ENCODE measurements at regions not wholly inside any gene's neighbourhood (a gene's known extent, or its start where the extent isn't known, plus 50 kb on each side); places are given as distances from the start of the nearest gene placed in this dataset.

- Histone ChIP-seq H3K4me3 (ENCODE audit: low read depth, low read length, poor library complexity, severe bottlenecking) (no peak overlapping the region), H3K9me3 (ENCODE audit: low read depth, low read length, poor library complexity, severe bottlenecking) (no peaks in the 10 kb centered on the region), H3K27ac (ENCODE audit: low read depth, low read length, poor library complexity, severe bottlenecking) (no peak overlapping the region), H3K36me3 (ENCODE audit: insufficient read depth, low read length, poor library complexity, severe bottlenecking) (no peaks in the 10 kb centered on the region), H3K27me3 (replicated peaks; ENCODE audit: insufficient read depth, low read depth, low read length, poor library complexity) (peaks cover 4% of the 10 kb centered on the region), H3K4me1 (ENCODE audit: insufficient read depth, low read length, poor library complexity, severe bottlenecking) (no peaks in the 10 kb centered on the region)
- no TSS peak for BruUV-seq (replicated peaks)
- intact Hi-C loops (cut with micrococcal nuclease; ENCODE audit: unreplicated experiment) = no loop called here
- ChIA-PET POLR2A (ENCODE audit: low non-redundant PET) (no interaction called here), CTCF (no interaction called here)
- DNase-seq (ENCODE audit: low spot score) = no peak
- no peak for TF ChIP-seq EZH2 (IDR thresholded peaks at IDR 0.05; ENCODE audit: borderline replicate concordance, low read depth, low read length, poor library complexity, severe bottlenecking)
- TF ChIP-seq CTCF (conservative IDR thresholded peaks at IDR 0.05; ENCODE audit: low read depth, low read length) = no peak
These were observed 172.5 kb downstream of the MAIP1 start for GRCh38 chr2:200127848-200128247.

GRCh38 chr2:200128296-200128695 is 172.9 kb downstream of the MAIP1 start:
- ChIA-PET CTCF (no interaction called here), POLR2A (ENCODE audit: low non-redundant PET) (no interaction called here)
- intact Hi-C loops (cut with micrococcal nuclease; ENCODE audit: unreplicated experiment) = no loop called here
- DNase-seq (ENCODE audit: low spot score) = no peak
- Histone ChIP-seq H3K4me3 (ENCODE audit: low read depth, low read length, poor library complexity, severe bottlenecking) (no peak overlapping the region), H3K27me3 (replicated peaks; ENCODE audit: insufficient read depth, low read depth, low read length, poor library complexity) (peaks cover 4% of the 10 kb centered on the region), H3K4me1 (ENCODE audit: insufficient read depth, low read length, poor library complexity, severe bottlenecking) (no peaks in the 10 kb centered on the region), H3K9me3 (ENCODE audit: low read depth, low read length, poor library complexity, severe bottlenecking) (no peaks in the 10 kb centered on the region), H3K27ac (ENCODE audit: low read depth, low read length, poor library complexity, severe bottlenecking) (no peak overlapping the region), H3K36me3 (ENCODE audit: insufficient read depth, low read length, poor library complexity, severe bottlenecking) (no peaks in the 10 kb centered on the region)
- TF ChIP-seq CTCF (conservative IDR thresholded peaks at IDR 0.05; ENCODE audit: low read depth, low read length) (no peak), EZH2 (IDR thresholded peaks at IDR 0.05; ENCODE audit: borderline replicate concordance, low read depth, low read length, poor library complexity, severe bottlenecking) (no peak)
- no TSS peak for BruUV-seq (replicated peaks)

DNA sequence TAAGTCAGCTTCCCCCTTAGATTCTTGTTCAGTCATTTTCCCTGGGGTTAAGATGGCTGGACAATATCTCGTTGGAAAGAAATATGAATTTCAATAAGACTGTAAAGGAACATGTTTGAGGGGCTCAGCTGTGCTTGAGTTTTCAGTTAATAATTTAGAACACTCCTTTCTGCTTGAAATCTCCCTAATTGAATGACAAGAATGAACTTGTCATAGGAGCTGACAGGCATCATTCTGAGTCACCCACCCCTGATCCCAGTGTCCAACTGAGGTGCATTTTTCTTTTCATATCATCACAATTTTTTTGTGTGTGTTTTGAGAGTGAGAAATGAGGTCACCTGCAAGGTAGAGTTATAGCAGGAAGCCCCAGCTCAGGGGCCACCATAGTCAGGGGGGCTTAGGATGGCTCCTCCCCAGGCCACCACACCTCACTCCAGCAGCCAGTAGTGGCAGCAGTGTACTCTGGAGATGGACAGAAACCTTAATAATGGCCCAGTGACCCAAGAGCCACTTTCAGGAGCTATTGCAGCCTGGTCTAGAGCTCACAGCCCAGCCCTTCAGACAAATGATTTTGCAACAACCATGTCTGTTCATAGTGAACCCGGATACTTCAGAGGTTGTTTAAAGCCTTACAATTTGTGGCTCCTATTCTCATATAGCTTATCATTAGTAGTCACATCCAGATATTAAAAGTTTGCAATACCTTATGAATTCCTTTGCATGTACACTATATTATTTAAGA is 174.5 kb downstream of the MAIP1 start:
- Histone ChIP-seq H3K4me1 (ENCODE audit: insufficient read depth, low read length, poor library complexity, severe bottlenecking) (no peaks in the 10 kb centered on the region), H3K27ac (ENCODE audit: low read depth, low read length, poor library complexity, severe bottlenecking) (no peak overlapping the region), H3K27me3 (replicated peaks; ENCODE audit: insufficient read depth, low read depth, low read length, poor library complexity) (peaks cover 4% of the 10 kb centered on the region), H3K4me3 (ENCODE audit: low read depth, low read length, poor library complexity, severe bottlenecking) (no peak overlapping the region), H3K9me3 (ENCODE audit: low read depth, low read length, poor library complexity, severe bottlenecking) (no peaks in the 10 kb centered on the region), H3K36me3 (ENCODE audit: insufficient read depth, low read length, poor library complexity, severe bottlenecking) (no peaks in the 10 kb centered on the region)
- intact Hi-C loops (cut with micrococcal nuclease; ENCODE audit: unreplicated experiment) = no loop called here
- DNase-seq (ENCODE audit: low spot score) = no peak
- BruUV-seq (replicated peaks) = no TSS peak
- ChIA-PET POLR2A (ENCODE audit: low non-redundant PET) (interaction anchor here (0.5 kb wide), 1 partner anchor 69 kb away, joined by 6 read pairs; no protein-coding TSS in a partner anchor), CTCF (no interaction called here)
- TF ChIP-seq CTCF (conservative IDR thresholded peaks at IDR 0.05; ENCODE audit: low read depth, low read length) (no peak), EZH2 (IDR thresholded peaks at IDR 0.05; ENCODE audit: borderline replicate concordance, low read depth, low read length, poor library complexity, severe bottlenecking) (no peak)

All from A673 (cell line).